IMR-90 (cell line): ENCODE measurements at regions not wholly inside any gene's neighbourhood (a gene's known extent, or its start where the extent isn't known, plus 50 kb on each side); places are given as distances from the start of the nearest gene placed in this dataset.

Experiments used
- ATAC-seq: fragments of 200-7000 bp; cut with Tn5 transposase; 2 replicates; pipeline ENCODE4 v1.9.1; 2020; ENCODE audit warnings: low read depth, mild to moderate bottlenecking, moderate library complexity
- BruUV-seq: library from RNA; stranded (reverse); fragments of 400-500 nt; replicated peaks from 2 replicates; lab custom pipeline; 2021; lab: Mats Ljungman, UMichigan
- CTCF ChIA-PET: fragments of 300-600 bp; formaldehyde crosslinking; extraction: SDS; loops from one replicate; lab custom pipeline; 2021; ENCODE audit warnings: antibody characterized with exemption; lab: Yijun Ruan, JAX
- POLR2A ChIA-PET: fragments of 300-600 bp; sonication (Branson Sonifier 250); formaldehyde crosslinking; loops from one replicate; lab custom pipeline; 2022; ENCODE audit warnings: antibody characterized with exemption; ENCODE audit not compliant: unreplicated experiment; lab: Charles Lee
- DNase-seq: peaks from one replicate; pipeline ENCODE4 v3.0.0; 2013
- H2AFZ ChIP-seq: replicated peaks from 2 replicates; pipeline ENCODE3; 2013; ENCODE audit warnings: low read length, mild to moderate bottlenecking; ENCODE audit not compliant: poor library complexity
- H2AK5ac ChIP-seq: 2 replicates; pipeline ENCODE4 v1.6.1; 2013; ENCODE audit warnings: low read depth, low read length, inconsistent platforms
- H2AK9ac ChIP-seq: replicated peaks from 2 replicates; pipeline ENCODE3; 2013; ENCODE audit warnings: mild to moderate bottlenecking, low read depth, low read length, moderate library complexity; ENCODE audit not compliant: poor library complexity
- H2BK120ac ChIP-seq: 2 replicates; pipeline ENCODE4 v1.6.1; 2013; ENCODE audit warnings: low read depth, low read length, inconsistent platforms
- H2BK15ac ChIP-seq: 3 replicates; pipeline ENCODE4 v1.6.1; 2013; ENCODE audit warnings: low read depth, low read length, inconsistent platforms
- H2BK20ac ChIP-seq: 2 replicates; pipeline ENCODE4 v1.6.1; 2013; ENCODE audit warnings: low read depth, mild to moderate bottlenecking, inconsistent platforms, low read length, moderate library complexity
- H2BK5ac ChIP-seq: 2 replicates; pipeline ENCODE4 v1.6.1; 2013; ENCODE audit warnings: mild to moderate bottlenecking, low read depth, low read length, inconsistent platforms; ENCODE audit not compliant: poor library complexity, severe bottlenecking
- H3K14ac ChIP-seq: replicated peaks from 2 replicates; pipeline ENCODE4 v1.6.1; 2013; ENCODE audit warnings: low read depth, low read length, inconsistent platforms
- H3K18ac ChIP-seq: 2 replicates; pipeline ENCODE4 v1.6.1; 2013; ENCODE audit warnings: low read depth, low read length, control low read depth
- H3K23ac ChIP-seq: 2 replicates; pipeline ENCODE4 v1.6.1; 2013; ENCODE audit warnings: low read depth, low read length, inconsistent platforms
- H3K27ac ChIP-seq: 2 replicates; pipeline ENCODE4 v1.5.1; 2013; ENCODE audit warnings: mild to moderate bottlenecking, control low read depth, low read length; ENCODE audit not compliant: insufficient read depth
- H3K27me3 ChIP-seq: 2 replicates; pipeline ENCODE4 v1.6.1; 2013; ENCODE audit warnings: low read length; ENCODE audit not compliant: control insufficient read depth, insufficient read depth
- H3K36me3 ChIP-seq: 2 replicates; pipeline ENCODE4 v1.6.1; 2013; ENCODE audit warnings: low read length, mixed read lengths; ENCODE audit not compliant: control insufficient read depth, insufficient read depth
- H3K4ac ChIP-seq: 2 replicates; pipeline ENCODE4 v1.6.1; 2013; ENCODE audit warnings: low read depth, low read length, inconsistent platforms
- H3K4me1 ChIP-seq: 2 replicates; pipeline ENCODE4 v1.6.1; 2013; ENCODE audit warnings: low read length, mixed read lengths; ENCODE audit not compliant: control insufficient read depth, insufficient read depth
- H3K4me2 ChIP-seq: 2 replicates; pipeline ENCODE4 v1.6.1; 2013; ENCODE audit warnings: low read depth, mild to moderate bottlenecking, control low read depth, low read length, moderate library complexity
- H3K4me3 ChIP-seq: 2 replicates; pipeline ENCODE4 v1.5.1; 2013; ENCODE audit warnings: low read depth, mild to moderate bottlenecking, control low read depth, low read length, moderate library complexity; ENCODE audit not compliant: insufficient read depth
- H3K56ac ChIP-seq: 2 replicates; pipeline ENCODE4 v1.6.1; 2013; ENCODE audit warnings: low read length, inconsistent platforms; ENCODE audit not compliant: insufficient read depth; ENCODE audit errors: extremely low read depth
- H3K79me1 ChIP-seq, 2 experiments: 2 replicates each; pipeline ENCODE4 v1.6.1; 2013; ENCODE audit warnings: low read length in 2 of 2, inconsistent platforms in 1 of 2, low read depth in 1 of 2
- H3K9ac ChIP-seq: 2 replicates; pipeline ENCODE4 v1.6.1; 2013; ENCODE audit warnings: low read depth, low read length, control low read depth
- H3K9me1 ChIP-seq: 2 replicates; pipeline ENCODE4 v1.6.1; 2013; ENCODE audit warnings: low read length, inconsistent platforms; ENCODE audit not compliant: insufficient read depth
- H3K9me3 ChIP-seq: 2 replicates; pipeline ENCODE4 v1.6.1; 2013; ENCODE audit warnings: low read length; ENCODE audit not compliant: control insufficient read depth, insufficient read depth
- H4K20me1 ChIP-seq: 2 replicates; pipeline ENCODE4 v1.6.1; 2013; ENCODE audit warnings: low read length, inconsistent platforms; ENCODE audit not compliant: insufficient read depth
- H4K5ac ChIP-seq: 2 replicates; pipeline ENCODE4 v1.6.1; 2013; ENCODE audit warnings: mild to moderate bottlenecking, low read depth, low read length, control low read depth
- H4K8ac ChIP-seq, 2 experiments: 2 replicates each; pipeline ENCODE4 v1.6.1; 2013; ENCODE audit warnings: low read depth in 2 of 2, low read length in 2 of 2, control low read depth in 1 of 2, inconsistent platforms in 1 of 2
- H4K91ac ChIP-seq: 2 replicates; pipeline ENCODE4 v1.6.1; 2013; ENCODE audit warnings: low read depth, low read length, inconsistent platforms; ENCODE audit not compliant: insufficient read depth
- CTCF ChIP-seq: conservative IDR thresholded peaks from 2 replicates; pipeline ENCODE4 v1.5.1; 2012; ENCODE audit warnings: mild to moderate bottlenecking, low read depth, low read length, improper control_type of control experiment
- MAZ ChIP-seq: IDR thresholded peaks from 2 replicates; pipeline ENCODE4 v1.6.1; 2012; ENCODE audit warnings: low read depth, mild to moderate bottlenecking, low read length, improper control_type of control experiment, moderate library complexity, borderline replicate concordance
- MXI1 ChIP-seq: IDR thresholded peaks from 2 replicates; pipeline ENCODE4 v1.6.1; 2012; ENCODE audit warnings: low read depth, mild to moderate bottlenecking, low read length, moderate library complexity, borderline replicate concordance
- NFE2L2 ChIP-seq: fragments of 150-350 bp; IDR thresholded peaks from 2 replicates; pipeline ENCODE4 v1.6.1; 2016; ENCODE audit warnings: low read depth, mild to moderate bottlenecking, low read length
- RCOR1 ChIP-seq: IDR thresholded peaks from 2 replicates; pipeline ENCODE4 v1.6.1; 2012; ENCODE audit warnings: mild to moderate bottlenecking, low read length, improper control_type of control experiment; ENCODE audit not compliant: insufficient replicate concordance
- RFX5 ChIP-seq: IDR thresholded peaks from 2 replicates; pipeline ENCODE4 v1.8.0; 2012; ENCODE audit warnings: low read depth, mild to moderate bottlenecking, low read length, moderate library complexity
- WGBS, 2 experiments: methylation state at CpG; one replicate each; pipeline versions ENCODE4 v1.1.5 to v1.1.7; 2013; ENCODE audit warnings: missing lambda C conversion rate in 2 of 2; ENCODE audit not compliant: insufficient read length in 1 of 2; ENCODE audit errors: extremely low coverage in 2 of 2; 5-methylcytosine and 5-hydroxymethylcytosine counted together
- dilution Hi-C: fragments of 300-500 bp; cut with HindIII; formaldehyde crosslinking; loops from one replicate; pipeline ENCODE4 v1.14.3; 2018; ENCODE audit warnings: low sequenced_read_pairs; ENCODE audit not compliant: unreplicated experiment
- in situ Hi-C: fragments of 300-500 bp; cut with MboI; formaldehyde crosslinking; loops from 3 replicates; pipeline ENCODE4 v1.14.3; 2019; ENCODE audit warnings: low sequenced_read_pairs, inconsistent platforms, mixed read lengths
- intact Hi-C: fragments of 100-400 bp; cut with micrococcal nuclease; formaldehyde crosslinking; loops from 2 replicates; pipeline ENCODE4 v1.10.0; 2022

GRCh38 chr11:11155962-11156815, 196.9 kb downstream of the CSNK2A3 start (continued):
- no peak for TF ChIP-seq MXI1

DNA sequence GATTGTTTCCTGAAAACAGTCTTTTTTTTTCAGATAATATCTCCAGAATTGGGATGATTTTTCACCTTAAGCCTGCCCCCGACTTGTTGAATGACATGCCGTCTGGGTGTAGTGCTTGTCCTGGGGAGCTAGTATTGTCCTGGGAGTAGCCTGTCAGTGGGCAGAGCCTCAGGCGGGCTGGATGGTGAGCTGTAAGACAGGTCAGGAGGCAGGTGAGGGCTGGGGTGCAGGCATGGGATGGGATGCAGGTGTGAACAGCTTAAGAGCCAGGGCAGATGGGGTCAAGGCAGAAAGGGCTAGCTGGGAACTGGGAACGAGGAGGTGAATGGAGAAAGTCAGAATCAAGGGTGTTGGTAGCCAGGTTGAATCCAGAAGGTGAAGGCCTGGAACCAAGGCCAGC, 200.2 kb downstream of the CSNK2A3 start:
- no peak for ATAC-seq
- CTCF ChIA-PET = no interaction called here

More for the DNA sequence above, 200.2 kb downstream of the CSNK2A3 start:
- in situ Hi-C loops (no loop called here), intact Hi-C loops (no loop called here), dilution Hi-C loops (no loop called here)
- 92% methylated on average over 2 of the region's 4 CpGs; no CpG with 5 or more reads in 1 of the 2 experiments for WGBS, 2 experiments
- Histone ChIP-seq H3K9me3 (no peaks in the 10 kb centered on the region), H3K56ac (no peak overlapping the region), H4K5ac (no peak overlapping the region), H2BK20ac (no peak overlapping the region), H3K18ac (no peak overlapping the region), H2BK5ac (no peak overlapping the region), H2BK15ac (no peak overlapping the region), H2AFZ (no peak overlapping the region), H3K14ac (no peak overlapping the region), H3K9me1 (no peaks in the 10 kb centered on the region), H3K23ac (no peak overlapping the region), H3K27ac (no peak overlapping the region), H3K27me3 (peaks cover 38% of the 10 kb centered on the region), H2AK5ac (no peak overlapping the region), H3K36me3 (no peaks in the 10 kb centered on the region), H3K4me3 (no peak overlapping the region), H3K9ac (no peak overlapping the region), H3K4me1 (0 out of 2 replicates have a peak, but pooled peaks cover under 1% of the 10 kb centered on the region), H4K20me1 (no peaks in the 10 kb centered on the region), H4K91ac (no peak overlapping the region), H2BK120ac (no peak overlapping the region), H3K79me1 (no peaks in the 10 kb centered on the region), H3K4me2 (no peak overlapping the region), H3K4ac (no peak overlapping the region), H2AK9ac (no peak overlapping the region), H4K8ac (no peak overlapping the region)
- POLR2A ChIA-PET = interaction anchor here (0.6 kb wide), 1 partner anchor 24 kb away, joined by 3 read pairs; no protein-coding TSS in a partner anchor
- DNase-seq = no peak
- BruUV-seq = no TSS peak
- no peak for TF ChIP-seq MAZ
- no peak for TF ChIP-seq RCOR1
- TF ChIP-seq CTCF = no peak
- TF ChIP-seq MXI1 = no peak
- TF ChIP-seq RFX5 = no peak
- no peak for TF ChIP-seq NFE2L2
